SK-N-SH (cell line): ENCODE measurements at regions not wholly inside any gene's neighbourhood (a gene's known extent, or its start where the extent isn't known, plus 50 kb on each side); places are given as distances from the start of the nearest gene placed in this dataset.

Experiments
- CTCF ChIP-seq: fragments of 200-600 bp; sonication (generic); IDR thresholded peaks from 2 replicates; pipeline ENCODE4 v1.6.1; 2017; ENCODE audit warnings: antibody characterized with exemption, mild to moderate bottlenecking, moderate library complexity
- ELF1 ChIP-seq: IDR thresholded peaks from 2 replicates; pipeline ENCODE4 v1.4.0; 2012
- EP300 ChIP-seq, 2 experiments: IDR thresholded peaks; 2 replicates each; pipeline versions ENCODE4 v1.4.0 to v1.6.1; 2012; ENCODE audit warnings: borderline replicate concordance in 1 of 2, low read depth in 1 of 2, low read length in 1 of 2
- EZH2phosphoT487 ChIP-seq: fragments of 200-600 bp; sonication (generic); IDR thresholded peaks from 2 replicates; pipeline ENCODE4 v1.6.1; 2017; ENCODE audit warnings: low read depth, mixed run types, mild to moderate bottlenecking, antibody characterized with exemption, moderate library complexity, borderline replicate concordance
- FOSL2 ChIP-seq: IDR thresholded peaks from 2 replicates; pipeline ENCODE4 v1.4.0; 2012; ENCODE audit warnings: low read depth, mild to moderate bottlenecking, moderate library complexity, borderline replicate concordance
- GABPA ChIP-seq: IDR thresholded peaks from 2 replicates; pipeline ENCODE4 v1.4.0; 2012; ENCODE audit warnings: low read depth, mild to moderate bottlenecking
- IRF3 ChIP-seq: fragments of 150-350 bp; IDR thresholded peaks from 2 replicates; pipeline ENCODE4 v1.6.1; 2016; ENCODE audit warnings: mild to moderate bottlenecking, low read depth, low read length
- SIN3A ChIP-seq: IDR thresholded peaks from 2 replicates; pipeline ENCODE4 v1.6.1; 2012; ENCODE audit warnings: low read depth, mild to moderate bottlenecking, low read length, moderate library complexity, borderline replicate concordance
- TCF12 ChIP-seq: IDR thresholded peaks from 2 replicates; pipeline ENCODE4 v1.4.0; 2012
- USF1 ChIP-seq: IDR thresholded peaks from 2 replicates; pipeline ENCODE4 v1.4.0; 2012; ENCODE audit warnings: low read depth, borderline replicate concordance
- YY1 ChIP-seq: IDR thresholded peaks from 2 replicates; pipeline ENCODE4 v1.4.0; 2012; ENCODE audit warnings: low read depth, mild to moderate bottlenecking
- TF ChIP-seq, protein P1 (sequence below): IDR thresholded peaks from 2 replicates; pipeline ENCODE4 v1.4.0; 2012; ENCODE audit warnings: low read depth, borderline replicate concordance

DNA sequence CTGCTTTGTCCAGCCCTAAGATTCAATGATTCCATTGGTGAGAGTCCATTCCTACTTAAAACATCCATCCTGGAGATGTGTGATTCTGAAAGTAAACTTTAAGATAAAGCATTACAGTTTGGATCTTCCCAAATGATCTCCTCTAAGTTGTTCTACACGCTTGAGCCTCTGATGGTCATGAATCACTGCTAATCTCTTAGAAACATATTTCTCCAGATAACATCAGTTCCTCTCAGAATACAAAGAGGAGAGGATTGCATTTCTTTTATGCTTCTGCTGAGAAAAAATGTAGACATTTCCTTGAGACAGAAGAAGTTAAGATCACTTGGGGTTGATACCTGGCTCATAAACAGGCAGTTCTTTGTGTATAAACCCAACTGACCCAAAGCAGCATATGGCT, 281.2 kb upstream of the DPH6 start:
- TF ChIP-seq CTCF (no peak), EP300 (IDR thresholded peaks at IDR 0.05; ENCODE audit: borderline replicate concordance in 1 of 2, low read depth in 1 of 2, low read length in 1 of 2) (peak in 1 of 2 experiments; percentile 77; a peak in 2 of 4 replicates), GABPA (no peak), EZH2phosphoT487 (no peak), YY1 (no peak), USF1 (no peak), ELF1 (no peak), IRF3 (no peak), TCF12 (peak; percentile 66; the same call in 1 of the 2 replicates), SIN3A (no peak), FOSL2 (peak; percentile 27; the same call in 1 of the 2 replicates)
- TF ChIP-seq, protein P1, sequence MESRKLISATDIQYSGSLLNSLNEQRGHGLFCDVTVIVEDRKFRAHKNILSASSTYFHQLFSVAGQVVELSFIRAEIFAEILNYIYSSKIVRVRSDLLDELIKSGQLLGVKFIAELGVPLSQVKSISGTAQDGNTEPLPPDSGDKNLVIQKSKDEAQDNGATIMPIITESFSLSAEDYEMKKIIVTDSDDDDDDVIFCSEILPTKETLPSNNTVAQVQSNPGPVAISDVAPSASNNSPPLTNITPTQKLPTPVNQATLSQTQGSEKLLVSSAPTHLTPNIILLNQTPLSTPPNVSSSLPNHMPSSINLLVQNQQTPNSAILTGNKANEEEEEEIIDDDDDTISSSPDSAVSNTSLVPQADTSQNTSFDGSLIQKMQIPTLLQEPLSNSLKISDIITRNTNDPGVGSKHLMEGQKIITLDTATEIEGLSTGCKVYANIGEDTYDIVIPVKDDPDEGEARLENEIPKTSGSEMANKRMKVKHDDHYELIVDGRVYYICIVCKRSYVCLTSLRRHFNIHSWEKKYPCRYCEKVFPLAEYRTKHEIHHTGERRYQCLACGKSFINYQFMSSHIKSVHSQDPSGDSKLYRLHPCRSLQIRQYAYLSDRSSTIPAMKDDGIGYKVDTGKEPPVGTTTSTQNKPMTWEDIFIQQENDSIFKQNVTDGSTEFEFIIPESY = no peak
